ENCODE measurements at regions not wholly inside any gene's neighbourhood (a gene's known extent, or its start where the extent isn't known, plus 50 kb on each side); places are given as distances from the start of the nearest gene placed in this dataset.
"Not testable (repeated sequence)": the region's sequence is repeated elsewhere in the genome, so short reads cannot be mapped to it uniquely, and the experiment has no call there.

- DNase-seq: not testable (repeated sequence)
These were observed 104.2 kb downstream of the CDRT15L2 start for GRCh38 chr17:20683651-20684229.

GRCh38 chr17:20684975-20685374, 105.5 kb downstream of the CDRT15L2 start:
- not testable (repeated sequence) for DNase-seq

GRCh38 chr17:20687584-20687983, 108.1 kb downstream of the CDRT15L2 start:
- not testable (repeated sequence) for DNase-seq

- DNase-seq: not testable (repeated sequence)
These were observed 109.7 kb downstream of the CDRT15L2 start for GRCh38 chr17:20689170-20689749.

- DNase-seq: not testable (repeated sequence)
These were observed 113.2 kb downstream of the CDRT15L2 start for GRCh38 chr17:20692706-20693105.

DNA sequence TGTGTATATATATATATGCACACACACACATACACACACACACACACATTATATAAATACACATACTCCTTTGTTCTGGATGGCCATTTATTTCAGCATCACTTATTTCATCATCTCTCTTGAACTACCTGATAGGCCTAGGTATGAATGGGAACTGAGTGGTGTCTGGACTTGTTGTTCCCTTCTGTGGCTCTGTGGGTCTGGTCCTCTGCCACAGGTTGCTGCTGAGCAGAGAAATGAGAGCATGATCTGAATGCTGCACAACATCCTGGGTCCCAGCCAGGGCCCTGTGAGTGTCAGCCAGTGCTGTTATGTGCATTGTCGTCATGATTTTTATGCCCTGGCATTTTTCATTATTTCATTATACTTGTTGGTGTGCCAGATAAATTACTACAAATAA, 116.3 kb downstream of the CDRT15L2 start:
- DNase-seq: not testable (repeated sequence)

DNA sequence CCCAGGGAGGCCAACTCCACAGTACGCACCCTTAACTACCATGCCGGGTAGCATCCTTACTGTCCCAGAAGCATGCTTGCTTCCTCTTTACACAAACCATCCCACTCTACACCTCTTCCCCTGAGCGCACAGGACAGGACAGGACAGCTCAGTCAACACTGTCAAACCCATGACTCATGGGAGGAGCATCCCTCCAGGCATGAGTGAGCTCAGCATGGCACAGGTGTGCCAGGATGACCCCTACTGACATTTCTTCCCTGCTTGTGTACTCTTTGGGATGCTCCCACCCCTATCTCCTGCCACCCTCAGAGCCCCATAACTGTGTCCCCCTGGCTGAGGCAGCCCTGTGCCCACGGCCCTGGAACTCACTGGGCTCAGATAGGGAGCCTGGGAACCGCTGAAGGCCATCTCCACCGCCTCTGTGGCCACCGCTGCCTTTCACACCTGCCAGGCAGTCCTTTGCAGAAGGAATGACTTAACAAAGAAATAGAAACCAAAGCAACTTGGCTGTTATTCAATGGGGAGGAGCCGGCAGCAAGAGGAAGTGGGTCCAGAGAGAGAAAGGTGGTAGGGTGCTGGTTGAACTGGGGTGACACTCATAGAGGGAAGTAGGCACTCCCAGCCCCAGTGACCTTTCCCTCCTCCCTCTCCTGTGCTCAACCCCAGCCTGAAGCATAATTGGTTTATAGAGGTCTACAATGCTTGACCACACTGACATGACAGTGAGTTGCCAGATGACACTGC, 119.1 kb downstream of the CDRT15L2 start:
- DNase-seq: not testable (repeated sequence)

- DNase-seq: not testable (repeated sequence)
These were observed 121.0 kb downstream of the CDRT15L2 start for GRCh38 chr17:20700528-20700927.

GRCh38 chr17:20701366-20701765, 121.8 kb downstream of the CDRT15L2 start:
- DNase-seq: not testable (repeated sequence)

GRCh38 chr17:20702692-20703091, 123.2 kb downstream of the CDRT15L2 start:
- no peak for DNase-seq

DNA sequence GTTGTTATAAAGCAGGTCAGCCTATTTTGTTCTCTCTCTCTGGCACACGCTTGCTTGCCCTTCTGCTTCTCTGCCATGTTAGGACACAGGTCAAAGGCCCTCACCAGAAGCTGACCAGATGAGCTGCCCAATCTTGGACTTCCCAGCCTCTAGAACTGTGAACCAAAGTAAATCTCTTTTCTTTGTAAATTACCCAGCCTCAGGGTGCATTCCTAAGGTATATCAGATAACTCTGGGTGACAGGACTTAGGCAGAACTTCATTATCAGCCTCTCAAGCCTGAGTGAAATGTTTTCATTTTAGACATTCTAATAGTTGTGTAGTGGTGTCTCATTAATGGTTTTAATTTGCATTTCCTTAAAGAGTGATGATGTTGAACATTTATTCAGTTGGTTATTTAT, 124.3 kb downstream of the CDRT15L2 start:
- DNase-seq: no peak

- DNase-seq: not testable (repeated sequence)
These were observed 125.7 kb downstream of the CDRT15L2 start for GRCh38 chr17:20705186-20705585.

- no peak for DNase-seq
These were observed 127.3 kb downstream of the CDRT15L2 start for GRCh38 chr17:20706751-20707373.

DNA sequence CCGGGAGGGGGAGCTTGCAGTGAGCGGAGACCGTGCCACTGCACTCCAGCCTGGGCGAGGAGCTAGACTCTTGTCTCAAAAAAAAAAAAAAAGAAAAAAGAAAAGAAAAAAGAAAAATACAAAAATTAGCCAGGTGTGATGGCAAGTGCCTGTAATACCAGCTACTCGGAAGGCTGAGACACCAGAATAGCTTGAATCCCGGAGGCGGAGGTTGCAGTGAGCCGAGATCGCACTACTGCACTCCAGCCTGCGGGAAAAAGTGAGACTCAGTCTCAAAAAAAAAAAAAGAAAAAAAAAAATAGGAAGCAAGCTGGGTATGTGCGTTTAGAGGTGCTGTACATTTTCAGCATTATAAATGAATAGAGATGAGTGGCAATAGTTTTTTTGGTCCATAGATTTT, 129.3 kb downstream of the CDRT15L2 start:
- DNase-seq: not testable (repeated sequence)

- DNase-seq: not testable (repeated sequence)
These were observed 137.0 kb downstream of the CDRT15L2 start for GRCh38 chr17:20716481-20716880.

DNA sequence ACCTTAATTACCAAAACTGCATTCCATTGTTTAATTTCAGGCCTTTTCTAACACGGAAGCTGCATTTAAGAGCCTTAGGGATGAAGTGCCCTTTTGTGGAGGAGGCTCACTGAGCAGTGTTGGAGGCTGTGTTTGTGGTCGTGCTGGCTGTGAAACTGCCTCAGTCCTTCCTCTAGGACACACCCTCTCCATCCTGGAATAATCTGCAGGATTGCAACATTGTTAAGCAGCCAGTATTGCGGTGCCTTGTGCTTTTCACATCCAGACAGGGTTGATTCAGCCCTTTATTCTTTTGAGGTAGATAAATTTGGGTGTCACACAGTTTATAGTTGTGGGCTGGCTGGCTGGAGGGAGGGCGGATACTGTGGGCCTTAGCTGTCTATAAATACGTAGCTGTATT, 141.6 kb downstream of the CDRT15L2 start:
- DNase-seq: no peak

DNA sequence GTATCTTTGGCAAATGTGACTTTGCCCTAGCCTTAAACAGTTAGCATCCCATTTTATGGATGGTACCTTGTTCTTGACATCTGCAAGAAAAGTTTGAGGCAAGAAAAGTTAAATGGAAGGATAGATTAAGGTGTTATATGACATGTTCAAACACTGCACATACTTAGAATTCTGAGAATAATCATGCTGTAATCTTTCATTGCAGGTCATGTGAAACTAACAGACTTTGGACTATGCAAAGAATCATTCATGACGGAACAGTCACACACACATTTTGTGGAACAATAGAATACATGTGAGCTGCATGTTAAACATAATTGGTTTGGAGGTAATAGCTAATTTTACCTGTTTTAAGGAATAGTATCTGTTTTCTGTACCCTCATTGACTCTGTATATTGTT, 144.9 kb downstream of the CDRT15L2 start:
- DNase-seq: not testable (repeated sequence)

DNA sequence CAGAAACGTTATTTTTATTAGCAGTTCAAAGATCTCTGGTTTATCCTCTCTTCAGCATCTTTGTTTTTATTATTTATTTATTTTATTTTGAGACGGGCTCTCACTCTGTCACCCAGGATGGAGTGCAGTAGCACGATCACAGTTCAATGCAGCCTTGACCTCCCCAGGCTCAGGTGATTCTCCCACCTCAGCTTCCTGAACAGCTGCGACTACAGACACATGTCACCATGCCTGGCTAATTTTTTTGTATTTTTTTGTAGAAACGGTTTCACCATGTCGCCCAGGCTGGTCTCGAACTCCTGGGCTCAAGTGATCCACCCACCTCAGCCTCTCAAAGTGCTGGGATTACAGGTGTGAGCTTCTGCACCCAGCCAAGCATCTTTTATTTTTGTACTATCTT, 147.7 kb downstream of the CDRT15L2 start:
- not testable (repeated sequence) for DNase-seq

GRCh38 chr17:20728181-20728580, 148.7 kb downstream of the CDRT15L2 start:
- no peak for DNase-seq

DNA sequence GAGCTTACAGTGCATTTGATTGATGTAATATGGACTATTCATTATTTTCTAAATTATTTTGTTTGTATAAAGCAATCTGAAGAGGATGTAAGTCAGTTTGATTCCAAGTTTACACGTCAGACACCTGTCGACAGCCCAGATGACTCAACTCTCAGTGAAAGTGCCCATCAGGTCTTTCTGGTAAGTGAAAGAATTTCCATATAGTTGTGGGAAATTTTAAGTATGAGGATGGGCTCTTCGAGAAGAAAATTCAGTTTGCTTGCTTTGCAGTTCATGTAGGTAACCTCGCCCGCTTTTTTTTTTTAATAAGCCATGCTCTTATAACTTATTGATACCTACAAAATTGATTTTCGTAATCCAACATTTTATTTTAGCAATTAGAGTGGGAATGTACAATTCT, 151.6 kb downstream of the CDRT15L2 start:
- not testable (repeated sequence) for DNase-seq

- no peak for DNase-seq
These were observed 154.4 kb downstream of the CDRT15L2 start for GRCh38 chr17:20733923-20734322.

GRCh38 chr17:20735796-20736195, 156.3 kb downstream of the CDRT15L2 start:
- DNase-seq: no peak

- DNase-seq: not testable (repeated sequence)
These were observed 158.1 kb downstream of the CDRT15L2 start for GRCh38 chr17:20737636-20738035.

- DNase-seq: no peak
These were observed 191.6 kb downstream of the CDRT15L2 start for GRCh38 chr17:20771104-20771503.
